ENCODE measurements at regions not wholly inside any gene's neighbourhood (a gene's known extent, or its start where the extent isn't known, plus 50 kb on each side); places are given as distances from the start of the nearest gene placed in this dataset.

DNA sequence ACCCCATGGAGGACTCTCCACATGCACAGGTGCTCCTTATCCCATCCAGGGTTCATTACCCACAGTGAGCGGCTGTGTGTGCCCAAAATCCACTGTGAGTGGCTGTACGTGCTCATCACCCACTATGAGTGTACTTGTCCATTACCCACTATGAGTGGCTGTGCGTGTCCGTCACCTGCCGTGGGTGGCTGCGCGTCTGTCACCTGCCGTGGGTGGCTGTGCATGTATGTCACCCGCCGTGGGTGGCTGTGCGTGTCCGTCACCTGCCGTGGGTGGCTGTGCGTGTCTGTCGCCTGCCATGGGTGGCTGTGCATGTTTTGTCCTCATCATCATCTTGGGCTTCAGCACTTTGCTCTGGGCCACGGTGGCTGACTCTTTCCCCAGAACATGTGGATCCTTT is 78.6 kb upstream of the FN1 start:
- TF ChIP-seq, protein P1, sequence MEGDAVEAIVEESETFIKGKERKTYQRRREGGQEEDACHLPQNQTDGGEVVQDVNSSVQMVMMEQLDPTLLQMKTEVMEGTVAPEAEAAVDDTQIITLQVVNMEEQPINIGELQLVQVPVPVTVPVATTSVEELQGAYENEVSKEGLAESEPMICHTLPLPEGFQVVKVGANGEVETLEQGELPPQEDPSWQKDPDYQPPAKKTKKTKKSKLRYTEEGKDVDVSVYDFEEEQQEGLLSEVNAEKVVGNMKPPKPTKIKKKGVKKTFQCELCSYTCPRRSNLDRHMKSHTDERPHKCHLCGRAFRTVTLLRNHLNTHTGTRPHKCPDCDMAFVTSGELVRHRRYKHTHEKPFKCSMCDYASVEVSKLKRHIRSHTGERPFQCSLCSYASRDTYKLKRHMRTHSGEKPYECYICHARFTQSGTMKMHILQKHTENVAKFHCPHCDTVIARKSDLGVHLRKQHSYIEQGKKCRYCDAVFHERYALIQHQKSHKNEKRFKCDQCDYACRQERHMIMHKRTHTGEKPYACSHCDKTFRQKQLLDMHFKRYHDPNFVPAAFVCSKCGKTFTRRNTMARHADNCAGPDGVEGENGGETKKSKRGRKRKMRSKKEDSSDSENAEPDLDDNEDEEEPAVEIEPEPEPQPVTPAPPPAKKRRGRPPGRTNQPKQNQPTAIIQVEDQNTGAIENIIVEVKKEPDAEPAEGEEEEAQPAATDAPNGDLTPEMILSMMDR (IDR thresholded peaks at IDR 0.05), result no peak
- H3K27me3 ChIP-seq (replicated peaks; ENCODE audit: insufficient read depth), result no peaks in the 10 kb centered on the region
- H3K27ac ChIP-seq, result no peak overlapping the region
- peaks cover 2 to 4% of the 10 kb centered on the region in 2 donors for H3K4me1 ChIP-seq (ENCODE audit: control insufficient read depth in 1 of 2, low read depth in 2 of 2)
- ATAC-seq (ENCODE audit: insufficient number of reproducible peaks, low FRiP score, low read depth) (no peak), DNase-seq (ENCODE audit: low spot score) (no peak)
- no peaks in the 10 kb centered on the region for H3K9me3 ChIP-seq
- no peak overlapping the region for H3K4me3 ChIP-seq
- no peaks in the 10 kb centered on the region for H3K36me3 ChIP-seq

GRCh38 chr2:215511454-215512346 is 75.8 kb upstream of the FN1 start:
- Histone ChIP-seq H3K36me3 (no peaks in the 10 kb centered on the region), H3K4me1 (ENCODE audit: control insufficient read depth in 1 of 2, low read depth in 2 of 2) (peaks cover 11 to 19% of the 10 kb centered on the region in 2 donors), H3K27ac (no peak overlapping the region), H3K9me3 (no peaks in the 10 kb centered on the region), H3K4me3 (no peak overlapping the region), H3K27me3 (replicated peaks; ENCODE audit: insufficient read depth) (no peaks in the 10 kb centered on the region)
- ATAC-seq (ENCODE audit: insufficient number of reproducible peaks, low FRiP score, low read depth), result no peak
- no peak for DNase-seq (ENCODE audit: low spot score)
- TF ChIP-seq, protein P1 (IDR thresholded peaks at IDR 0.05), result no peak

DNA sequence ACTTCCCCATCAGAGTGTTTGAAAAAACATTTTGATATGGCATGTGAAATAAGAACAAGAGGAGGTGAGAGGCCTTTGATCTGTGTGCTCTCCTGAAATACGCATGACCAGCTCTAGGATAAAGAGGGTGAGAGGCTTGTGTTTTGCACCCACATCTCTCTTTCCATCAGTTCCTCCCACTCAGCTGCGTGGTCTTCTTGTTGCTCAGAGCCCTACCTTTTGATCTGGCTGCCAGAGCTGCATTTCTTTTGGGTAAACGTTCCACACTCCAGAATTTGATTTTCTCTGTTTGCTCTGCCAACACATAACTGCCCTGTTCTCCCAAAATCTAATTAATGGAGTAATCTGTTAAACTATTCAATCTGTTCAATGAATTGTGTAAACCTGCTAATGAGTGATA is 72.0 kb upstream of the FN1 start:
- no peak for ATAC-seq (ENCODE audit: insufficient number of reproducible peaks, low FRiP score, low read depth)
- Histone ChIP-seq H3K4me1 (ENCODE audit: control insufficient read depth in 1 of 2, low read depth in 2 of 2) (peaks cover 25 to 43% of the 10 kb centered on the region in 2 donors), H3K36me3 (no peaks in the 10 kb centered on the region), H3K27ac (no peak overlapping the region), H3K9me3 (no peaks in the 10 kb centered on the region), H3K27me3 (replicated peaks; ENCODE audit: insufficient read depth) (no peaks in the 10 kb centered on the region), H3K4me3 (no peak overlapping the region)
- no peak for DNase-seq (ENCODE audit: low spot score)
- TF ChIP-seq, protein P1 (IDR thresholded peaks at IDR 0.05), result no peak

- H3K9me3 ChIP-seq, result no peaks in the 10 kb centered on the region
Measured at GRCh38 chr2:215507136-215507535, 71.3 kb upstream of the FN1 start.

DNA sequence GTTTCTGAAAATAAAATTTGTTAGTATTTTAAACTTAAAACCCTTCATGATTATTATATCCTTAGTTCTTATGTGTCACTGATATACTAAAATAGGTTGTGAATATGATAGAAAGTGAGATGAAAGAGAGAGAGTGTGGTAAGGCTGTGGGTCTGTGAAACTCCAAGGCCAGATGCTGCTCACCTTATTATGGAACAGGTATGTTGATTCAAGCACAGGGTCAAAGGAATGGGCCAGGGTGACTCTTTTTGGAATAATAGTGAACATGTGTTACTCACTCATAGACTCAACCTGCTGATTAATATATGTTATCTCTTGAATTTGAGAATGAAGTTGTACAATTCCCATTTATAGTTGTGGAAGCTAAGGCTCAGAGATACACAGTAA is 70.7 kb upstream of the FN1 start:
- TF ChIP-seq, protein P1 (IDR thresholded peaks at IDR 0.05), result no peak
- Histone ChIP-seq H3K27me3 (replicated peaks; ENCODE audit: insufficient read depth) (no peaks in the 10 kb centered on the region), H3K4me3 (peak overlapping the region; percentile 6), H3K27ac (peak overlapping the region; percentile 35 to 68), H3K9me3 (no peaks in the 10 kb centered on the region), H3K4me1 (ENCODE audit: control insufficient read depth in 1 of 2, low read depth in 2 of 2) (peaks cover 25 to 47% of the 10 kb centered on the region in 2 donors), H3K36me3 (no peaks in the 10 kb centered on the region)
- no peak for DNase-seq (ENCODE audit: low spot score)
- no peak for ATAC-seq (ENCODE audit: insufficient number of reproducible peaks, low FRiP score, low read depth)

More at GRCh38 chr2:215507136-215507535, 71.3 kb upstream of the FN1 start:
- ATAC-seq (ENCODE audit: insufficient number of reproducible peaks, low FRiP score, low read depth) (no peak), DNase-seq (ENCODE audit: low spot score) (no peak)
- Histone ChIP-seq H3K4me1 (ENCODE audit: control insufficient read depth in 1 of 2, low read depth in 2 of 2) (peaks cover 25 to 43% of the 10 kb centered on the region in 2 donors), H3K27ac (no peak overlapping the region), H3K27me3 (replicated peaks; ENCODE audit: insufficient read depth) (no peaks in the 10 kb centered on the region), H3K4me3 (no peak overlapping the region), H3K36me3 (no peaks in the 10 kb centered on the region)
- TF ChIP-seq, protein P1 (IDR thresholded peaks at IDR 0.05), result no peak

All from thoracic aorta (tissue), 2 donors.